ENCODE measurements at regions not wholly inside any gene's neighbourhood (a gene's known extent, or its start where the extent isn't known, plus 50 kb on each side); places are given as distances from the start of the nearest gene placed in this dataset.

- peak in 1 of 2 experiments; percentile 77; a peak in 2 of 4 replicates for TF ChIP-seq RCOR1 (IDR thresholded peaks at IDR 0.05; ENCODE audit: borderline replicate concordance in 1 of 2, low read depth in 2 of 2, low read length in 2 of 2)
- TF ChIP-seq NFYB (IDR thresholded peaks at IDR 0.05; ENCODE audit: extremely low read depth, insufficient read length), result no peak
- no peak for TF ChIP-seq ARID3A (IDR thresholded peaks at IDR 0.05; ENCODE audit: borderline replicate concordance, low read depth, low read length)
- 0 out of 2 replicates have a peak, but pooled peaks have one; percentile 8 for TF ChIP-seq TEAD2 (tag; IDR thresholded peaks at IDR 0.05)
- TF ChIP-seq, protein P1, sequence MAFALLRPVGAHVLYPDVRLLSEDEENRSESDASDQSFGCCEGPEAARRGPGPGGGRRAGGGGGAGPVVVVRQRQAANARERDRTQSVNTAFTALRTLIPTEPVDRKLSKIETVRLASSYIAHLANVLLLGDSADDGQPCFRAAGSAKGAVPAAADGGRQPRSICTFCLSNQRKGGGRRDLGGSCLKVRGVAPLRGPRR (CRISPR knock-in tag; IDR thresholded peaks at IDR 0.05), result no peak
- TF ChIP-seq ZNF239 (CRISPR knock-in tag; IDR thresholded peaks at IDR 0.05), result peak; percentile 92
- TF ChIP-seq, protein P2, sequence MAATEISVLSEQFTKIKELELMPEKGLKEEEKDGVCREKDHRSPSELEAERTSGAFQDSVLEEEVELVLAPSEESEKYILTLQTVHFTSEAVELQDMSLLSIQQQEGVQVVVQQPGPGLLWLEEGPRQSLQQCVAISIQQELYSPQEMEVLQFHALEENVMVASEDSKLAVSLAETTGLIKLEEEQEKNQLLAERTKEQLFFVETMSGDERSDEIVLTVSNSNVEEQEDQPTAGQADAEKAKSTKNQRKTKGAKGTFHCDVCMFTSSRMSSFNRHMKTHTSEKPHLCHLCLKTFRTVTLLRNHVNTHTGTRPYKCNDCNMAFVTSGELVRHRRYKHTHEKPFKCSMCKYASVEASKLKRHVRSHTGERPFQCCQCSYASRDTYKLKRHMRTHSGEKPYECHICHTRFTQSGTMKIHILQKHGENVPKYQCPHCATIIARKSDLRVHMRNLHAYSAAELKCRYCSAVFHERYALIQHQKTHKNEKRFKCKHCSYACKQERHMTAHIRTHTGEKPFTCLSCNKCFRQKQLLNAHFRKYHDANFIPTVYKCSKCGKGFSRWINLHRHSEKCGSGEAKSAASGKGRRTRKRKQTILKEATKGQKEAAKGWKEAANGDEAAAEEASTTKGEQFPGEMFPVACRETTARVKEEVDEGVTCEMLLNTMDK (IDR thresholded peaks at IDR 0.05; ENCODE audit: borderline replicate concordance, insufficient read depth, low read depth, low read length, poor library complexity, severe bottlenecking), result peak; percentile 15
- no peak for TF ChIP-seq DACH1 (IDR thresholded peaks at IDR 0.05; ENCODE audit: partially characterized antibody)
- TF ChIP-seq FUS (optimal IDR thresholded peaks at IDR 0.05; ENCODE audit: low read depth, low read length), result no peak
- TF ChIP-seq ARNT (IDR thresholded peaks at IDR 0.05), result 0 out of 4 replicates have a peak, but pooled peaks of 1 of the 2 experiments have one; percentile 46
- no peak for TF ChIP-seq CHD1 (IDR thresholded peaks at IDR 0.05; ENCODE audit: low read length)
- TF ChIP-seq, protein P3, sequence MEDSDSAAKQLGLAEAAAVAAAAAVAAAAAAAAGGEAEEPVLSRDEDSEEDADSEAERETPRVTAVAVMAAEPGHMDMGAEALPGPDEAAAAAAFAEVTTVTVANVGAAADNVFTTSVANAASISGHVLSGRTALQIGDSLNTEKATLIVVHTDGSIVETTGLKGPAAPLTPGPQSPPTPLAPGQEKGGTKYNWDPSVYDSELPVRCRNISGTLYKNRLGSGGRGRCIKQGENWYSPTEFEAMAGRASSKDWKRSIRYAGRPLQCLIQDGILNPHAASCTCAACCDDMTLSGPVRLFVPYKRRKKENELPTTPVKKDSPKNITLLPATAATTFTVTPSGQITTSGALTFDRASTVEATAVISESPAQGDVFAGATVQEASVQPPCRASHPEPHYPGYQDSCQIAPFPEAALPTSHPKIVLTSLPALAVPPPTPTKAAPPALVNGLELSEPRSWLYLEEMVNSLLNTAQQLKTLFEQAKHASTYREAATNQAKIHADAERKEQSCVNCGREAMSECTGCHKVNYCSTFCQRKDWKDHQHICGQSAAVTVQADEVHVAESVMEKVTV (CRISPR knock-in tag; IDR thresholded peaks at IDR 0.05), result peak; percentile 95
- TF ChIP-seq MYC (IDR thresholded peaks at IDR 0.05; ENCODE audit: low read depth, low read length), result 0 out of 2 replicates have a peak, but pooled peaks have one; percentile 21
- TF ChIP-seq MYC (CRISPR knock-in tag; IDR thresholded peaks at IDR 0.05; ENCODE audit: borderline replicate concordance, low read depth), result no peak
- no peak for TF ChIP-seq NUFIP1 (IDR thresholded peaks at IDR 0.05; ENCODE audit: partially characterized antibody)
- no peak for TF ChIP-seq ATF1 (CRISPR knock-in tag; IDR thresholded peaks at IDR 0.05)
- peak; percentile 54 for TF ChIP-seq ATF1 (tag; IDR thresholded peaks at IDR 0.05)
- TF ChIP-seq, protein P4, sequence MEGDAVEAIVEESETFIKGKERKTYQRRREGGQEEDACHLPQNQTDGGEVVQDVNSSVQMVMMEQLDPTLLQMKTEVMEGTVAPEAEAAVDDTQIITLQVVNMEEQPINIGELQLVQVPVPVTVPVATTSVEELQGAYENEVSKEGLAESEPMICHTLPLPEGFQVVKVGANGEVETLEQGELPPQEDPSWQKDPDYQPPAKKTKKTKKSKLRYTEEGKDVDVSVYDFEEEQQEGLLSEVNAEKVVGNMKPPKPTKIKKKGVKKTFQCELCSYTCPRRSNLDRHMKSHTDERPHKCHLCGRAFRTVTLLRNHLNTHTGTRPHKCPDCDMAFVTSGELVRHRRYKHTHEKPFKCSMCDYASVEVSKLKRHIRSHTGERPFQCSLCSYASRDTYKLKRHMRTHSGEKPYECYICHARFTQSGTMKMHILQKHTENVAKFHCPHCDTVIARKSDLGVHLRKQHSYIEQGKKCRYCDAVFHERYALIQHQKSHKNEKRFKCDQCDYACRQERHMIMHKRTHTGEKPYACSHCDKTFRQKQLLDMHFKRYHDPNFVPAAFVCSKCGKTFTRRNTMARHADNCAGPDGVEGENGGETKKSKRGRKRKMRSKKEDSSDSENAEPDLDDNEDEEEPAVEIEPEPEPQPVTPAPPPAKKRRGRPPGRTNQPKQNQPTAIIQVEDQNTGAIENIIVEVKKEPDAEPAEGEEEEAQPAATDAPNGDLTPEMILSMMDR (IDR thresholded peaks at IDR 0.05 in 2 of 3, conservative IDR thresholded peaks at IDR 0.05 in 1 of 3; ENCODE audit: insufficient read depth in 2 of 3, low read depth in 1 of 3, low read length in 3 of 3), result peak; percentile 95 to 98 (median 97)
- TF ChIP-seq FOSL1 (tag; conservative IDR thresholded peaks at IDR 0.05), result peak; percentile 39; the same call in 1 of the 2 replicates
Observed at GRCh38 chr6:163956571-163957407, 542.3 kb downstream of the QKI start (continued).

Measured in K562 (cell line).